ENCODE measurements at regions not wholly inside any gene's neighbourhood (a gene's known extent, or its start where the extent isn't known, plus 50 kb on each side); places are given as distances from the start of the nearest gene placed in this dataset.

DNA sequence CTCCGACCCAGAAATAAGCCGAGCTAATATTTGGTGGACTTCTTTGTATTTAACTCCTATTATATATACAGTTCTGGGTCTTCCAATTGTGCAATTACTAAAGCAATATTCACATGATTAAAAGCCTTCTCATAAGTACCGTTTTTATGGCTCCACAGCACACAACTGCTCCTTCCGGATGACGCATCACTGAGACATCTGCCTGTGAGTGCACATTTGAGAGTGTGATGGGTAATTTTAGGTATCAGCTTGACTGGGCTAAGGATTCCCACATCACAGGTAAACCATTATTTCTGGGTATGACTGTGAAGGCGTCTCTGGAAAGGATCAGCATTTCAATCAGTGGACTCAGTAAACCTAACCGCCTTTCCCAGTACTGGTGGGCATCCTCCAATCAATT is 77.5 kb upstream of the SYK start:
- no peak overlapping the region for H4K91ac ChIP-seq (ENCODE audit: low read depth, low read length, poor library complexity)
- WGBS, 2 donors (ENCODE audit: extremely low coverage in 2 of 2, insufficient read length in 2 of 2, insufficient replicate concordance in 1 of 2) = no CpG with 5 or more reads among the region's 7 CpGs
- no peaks in the 10 kb centered on the region for H3K27me3 ChIP-seq (ENCODE audit: control insufficient read depth in 3 of 3, insufficient read depth in 3 of 3, low read depth in 1 of 3, low read length in 3 of 3)
- no peak overlapping the region for H2AFZ ChIP-seq (ENCODE audit: low read length)
- H3K23ac ChIP-seq (ENCODE audit: low read depth, low read length, poor library complexity) = no peak overlapping the region
- no peaks in the 10 kb centered on the region for H3K9me3 ChIP-seq (replicated peaks in 1 of 2; ENCODE audit: control insufficient read depth in 2 of 2, insufficient read depth in 1 of 2, low read depth in 1 of 2, low read length in 2 of 2)
- H3K9ac ChIP-seq (ENCODE audit: low read depth, low read length, poor library complexity) = no peak overlapping the region
- H3K27ac ChIP-seq (replicated peaks; ENCODE audit: low read length) = no peak overlapping the region
- no peak overlapping the region for H3K4ac ChIP-seq (ENCODE audit: low read length)
- H3K79me1 ChIP-seq (ENCODE audit: low read depth, low read length) = no peaks in the 10 kb centered on the region
- no peak overlapping the region for H4K8ac ChIP-seq (ENCODE audit: low read depth, low read length)
- H2BK5ac ChIP-seq (ENCODE audit: low read length) = no peak overlapping the region
- no peak overlapping the region for H3K18ac ChIP-seq (ENCODE audit: low read length)
- H2BK15ac ChIP-seq (ENCODE audit: low read length) = no peak overlapping the region
- no peak overlapping the region for H3K4me3 ChIP-seq (ENCODE audit: low read length in 2 of 2)
- no peaks in the 10 kb centered on the region for H3K36me3 ChIP-seq (replicated peaks in 1 of 2; ENCODE audit: control insufficient read depth in 2 of 2, insufficient read depth in 2 of 2, low read length in 2 of 2)
- H3K14ac ChIP-seq (ENCODE audit: low read length) = no peak overlapping the region
- H2AK5ac ChIP-seq (ENCODE audit: low read depth, low read length) = no peak overlapping the region
- no peak overlapping the region for H3K4me2 ChIP-seq (ENCODE audit: insufficient read depth, low read length, poor library complexity, severe bottlenecking)
- H3K4me1 ChIP-seq (ENCODE audit: control insufficient read depth in 2 of 2, insufficient read depth in 1 of 2, low read depth in 1 of 2, low read length in 2 of 2) = no peaks in the 10 kb centered on the region
- no peak overlapping the region for H2BK12ac ChIP-seq (ENCODE audit: low read length)
- DNase-seq (ENCODE audit: low spot score) = no peak
- H2BK120ac ChIP-seq (ENCODE audit: low read depth, low read length) = no peak overlapping the region

- Histone ChIP-seq H3K36me3 (replicated peaks in 1 of 2; ENCODE audit: control insufficient read depth in 2 of 2, insufficient read depth in 2 of 2, low read length in 2 of 2) (no peaks in the 10 kb centered on the region), H3K4me2 (ENCODE audit: insufficient read depth, low read length, poor library complexity, severe bottlenecking) (no peak overlapping the region), H3K14ac (ENCODE audit: low read length) (no peak overlapping the region), H3K27ac (replicated peaks; ENCODE audit: low read length) (no peak overlapping the region), H4K8ac (ENCODE audit: low read depth, low read length) (no peak overlapping the region), H3K9ac (ENCODE audit: low read depth, low read length, poor library complexity) (no peak overlapping the region), H2AK5ac (ENCODE audit: low read depth, low read length) (no peak overlapping the region), H3K9me3 (replicated peaks in 1 of 2; ENCODE audit: control insufficient read depth in 2 of 2, insufficient read depth in 1 of 2, low read depth in 1 of 2, low read length in 2 of 2) (no peaks in the 10 kb centered on the region), H2BK12ac (ENCODE audit: low read length) (no peak overlapping the region), H3K18ac (ENCODE audit: low read length) (no peak overlapping the region), H2AFZ (ENCODE audit: low read length) (no peak overlapping the region), H2BK15ac (ENCODE audit: low read length) (no peak overlapping the region), H4K91ac (ENCODE audit: low read depth, low read length, poor library complexity) (no peak overlapping the region), H2BK120ac (ENCODE audit: low read depth, low read length) (no peak overlapping the region), H2BK5ac (ENCODE audit: low read length) (no peak overlapping the region), H3K79me1 (ENCODE audit: low read depth, low read length) (no peaks in the 10 kb centered on the region), H3K23ac (ENCODE audit: low read depth, low read length, poor library complexity) (no peak overlapping the region), H3K27me3 (ENCODE audit: control insufficient read depth in 3 of 3, insufficient read depth in 3 of 3, low read depth in 1 of 3, low read length in 3 of 3) (no peaks in the 10 kb centered on the region), H3K4me1 (ENCODE audit: control insufficient read depth in 2 of 2, insufficient read depth in 1 of 2, low read depth in 1 of 2, low read length in 2 of 2) (no peaks in the 10 kb centered on the region), H3K4me3 (ENCODE audit: low read length in 2 of 2) (no peak overlapping the region), H3K4ac (ENCODE audit: low read length) (no peak overlapping the region)
- WGBS, 2 donors (ENCODE audit: extremely low coverage in 2 of 2, insufficient read length in 2 of 2, insufficient replicate concordance in 1 of 2) = no CpG with 5 or more reads among the region's 3 CpGs
- no peak for DNase-seq (ENCODE audit: low spot score)
Observed at GRCh38 chr9:90722071-90722470, 79.4 kb upstream of the DIRAS2 start.

DNA sequence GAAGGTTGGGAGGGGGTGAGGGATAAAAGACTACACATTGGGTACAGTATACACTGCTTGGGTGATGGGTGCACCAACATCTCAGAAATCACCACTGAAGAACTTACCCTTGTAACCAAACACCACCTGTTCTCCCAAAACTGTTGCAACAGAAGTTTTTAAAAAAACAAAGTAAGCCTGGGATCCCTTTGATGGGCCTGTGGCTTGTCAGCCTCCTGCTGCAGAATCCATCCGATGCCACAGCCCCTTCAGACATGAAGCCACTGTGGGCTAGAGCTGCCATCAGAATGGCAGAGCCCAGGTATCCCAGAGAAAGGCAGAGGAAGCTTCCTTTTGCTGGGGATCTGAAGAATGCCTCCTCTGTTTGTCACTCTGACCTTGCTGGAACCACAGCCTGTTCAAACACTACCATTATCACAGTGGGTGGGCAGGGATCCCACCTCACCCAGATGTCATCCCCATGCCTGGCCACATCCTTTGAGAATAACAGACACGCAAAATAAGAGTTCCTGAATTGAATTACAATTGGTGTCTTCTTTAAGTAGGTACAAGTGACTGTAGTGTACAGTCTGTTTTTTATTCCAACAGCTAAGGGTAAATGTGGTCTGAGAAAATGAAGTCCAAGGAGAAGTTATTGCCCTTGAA is 78.1 kb upstream of the DIRAS2 start:
- DNase-seq (ENCODE audit: low spot score) = no peak
- H2BK15ac ChIP-seq (ENCODE audit: low read length) = no peak overlapping the region
- no peak overlapping the region for H4K8ac ChIP-seq (ENCODE audit: low read depth, low read length)
- H3K4me3 ChIP-seq (ENCODE audit: low read length in 2 of 2) = no peak overlapping the region
- H3K79me1 ChIP-seq (ENCODE audit: low read depth, low read length) = no peaks in the 10 kb centered on the region
- no peak overlapping the region for H4K91ac ChIP-seq (ENCODE audit: low read depth, low read length, poor library complexity)
- H3K27me3 ChIP-seq (ENCODE audit: control insufficient read depth in 3 of 3, insufficient read depth in 3 of 3, low read depth in 1 of 3, low read length in 3 of 3) = no peaks in the 10 kb centered on the region
- no peak overlapping the region for H3K27ac ChIP-seq (replicated peaks; ENCODE audit: low read length)
- H3K23ac ChIP-seq (ENCODE audit: low read depth, low read length, poor library complexity) = no peak overlapping the region
- H2BK5ac ChIP-seq (ENCODE audit: low read length) = no peak overlapping the region
- no peaks in the 10 kb centered on the region for H3K4me1 ChIP-seq (ENCODE audit: control insufficient read depth in 2 of 2, insufficient read depth in 1 of 2, low read depth in 1 of 2, low read length in 2 of 2)
- no peak overlapping the region for H2AFZ ChIP-seq (ENCODE audit: low read length)
- H3K9ac ChIP-seq (ENCODE audit: low read depth, low read length, poor library complexity) = no peak overlapping the region
- H3K9me3 ChIP-seq (replicated peaks in 1 of 2; ENCODE audit: control insufficient read depth in 2 of 2, insufficient read depth in 1 of 2, low read depth in 1 of 2, low read length in 2 of 2) = no peaks in the 10 kb centered on the region
- no peaks in the 10 kb centered on the region for H3K36me3 ChIP-seq (replicated peaks in 1 of 2; ENCODE audit: control insufficient read depth in 2 of 2, insufficient read depth in 2 of 2, low read length in 2 of 2)
- no peak overlapping the region for H2BK12ac ChIP-seq (ENCODE audit: low read length)
- WGBS, 2 donors (ENCODE audit: extremely low coverage in 2 of 2, insufficient read length in 2 of 2, insufficient replicate concordance in 1 of 2) = no CpG with 5 or more reads among the region's 2 CpGs
- H2AK5ac ChIP-seq (ENCODE audit: low read depth, low read length) = no peak overlapping the region
- no peak overlapping the region for H2BK120ac ChIP-seq (ENCODE audit: low read depth, low read length)
- H3K14ac ChIP-seq (ENCODE audit: low read length) = no peak overlapping the region
- H3K18ac ChIP-seq (ENCODE audit: low read length) = no peak overlapping the region
- no peak overlapping the region for H3K4ac ChIP-seq (ENCODE audit: low read length)
- no peak overlapping the region for H3K4me2 ChIP-seq (ENCODE audit: insufficient read depth, low read length, poor library complexity, severe bottlenecking)

DNA sequence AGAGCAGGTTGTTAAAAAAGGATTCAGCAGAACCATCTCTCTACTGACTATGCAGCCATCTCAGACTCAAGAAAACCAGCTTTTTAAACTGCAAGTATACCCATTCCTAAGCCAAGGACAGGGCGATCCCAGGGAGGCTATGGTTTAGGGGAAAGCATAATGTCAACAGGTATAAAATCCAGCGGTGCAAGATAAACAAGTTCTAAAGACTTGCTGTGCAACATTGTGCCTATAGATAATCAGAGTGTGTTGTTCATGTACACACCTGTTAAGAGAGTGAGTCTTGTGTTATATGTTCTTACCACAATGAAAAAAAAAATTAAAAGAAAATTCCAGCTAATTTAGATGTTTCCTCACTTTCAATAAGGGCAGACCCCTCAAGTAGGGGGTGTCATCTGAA is 63.6 kb upstream of the DIRAS2 start:
- Histone ChIP-seq H3K18ac (ENCODE audit: low read length) (no peak overlapping the region), H3K23ac (ENCODE audit: low read depth, low read length, poor library complexity) (no peak overlapping the region), H3K14ac (ENCODE audit: low read length) (no peak overlapping the region), H3K36me3 (replicated peaks in 1 of 2; ENCODE audit: control insufficient read depth in 2 of 2, insufficient read depth in 2 of 2, low read length in 2 of 2) (no peaks in the 10 kb centered on the region), H3K4me1 (ENCODE audit: control insufficient read depth in 2 of 2, insufficient read depth in 1 of 2, low read depth in 1 of 2, low read length in 2 of 2) (no peaks in the 10 kb centered on the region), H3K4me3 (ENCODE audit: low read length in 2 of 2) (no peak overlapping the region), H3K79me1 (ENCODE audit: low read depth, low read length) (no peaks in the 10 kb centered on the region), H3K27me3 (ENCODE audit: control insufficient read depth in 3 of 3, insufficient read depth in 3 of 3, low read depth in 1 of 3, low read length in 3 of 3) (no peaks in the 10 kb centered on the region), H4K8ac (ENCODE audit: low read depth, low read length) (no peak overlapping the region), H2BK15ac (ENCODE audit: low read length) (no peak overlapping the region), H3K27ac (replicated peaks; ENCODE audit: low read length) (no peak overlapping the region), H4K91ac (ENCODE audit: low read depth, low read length, poor library complexity) (no peak overlapping the region), H2BK120ac (ENCODE audit: low read depth, low read length) (no peak overlapping the region), H2BK12ac (ENCODE audit: low read length) (no peak overlapping the region), H2AFZ (ENCODE audit: low read length) (no peak overlapping the region), H3K4ac (ENCODE audit: low read length) (no peak overlapping the region), H2AK5ac (ENCODE audit: low read depth, low read length) (no peak overlapping the region), H3K4me2 (ENCODE audit: insufficient read depth, low read length, poor library complexity, severe bottlenecking) (no peak overlapping the region), H2BK5ac (ENCODE audit: low read length) (no peak overlapping the region), H3K9ac (ENCODE audit: low read depth, low read length, poor library complexity) (no peak overlapping the region), H3K9me3 (replicated peaks in 1 of 2; ENCODE audit: control insufficient read depth in 2 of 2, insufficient read depth in 1 of 2, low read depth in 1 of 2, low read length in 2 of 2) (no peaks in the 10 kb centered on the region)
- no CpG with 5 or more reads among the region's 2 CpGs for WGBS, 2 donors (ENCODE audit: extremely low coverage in 2 of 2, insufficient read length in 2 of 2, insufficient replicate concordance in 1 of 2)
- DNase-seq (ENCODE audit: low spot score) = no peak

Measured in neuronal stem cell (in vitro differentiated cells).